Stimulated activated CD4-positive, alpha-beta T cell treated with anti-CD3 and anti-CD28 coated beads, Interleukin-2, amount 100 ng/mL, for 24 hours (primary cell): ENCODE measurements at regions not wholly inside any gene's neighbourhood (a gene's known extent, or its start where the extent isn't known, plus 50 kb on each side); places are given as distances from the start of the nearest gene placed in this dataset.
"Not testable (repeated sequence)": the region's sequence is repeated elsewhere in the genome, so short reads cannot be mapped to it uniquely, and the experiment has no call there.

Source experiments
- DNase-seq, 2 donors: peaks; one replicate each; pipeline ENCODE4 v3.0.0-alpha.2; 2020

GRCh38 chr4:127020831-127021230, 611.9 kb upstream of the INTU start:
- DNase-seq = not testable (repeated sequence)

GRCh38 chr4:127036296-127036695, 596.5 kb upstream of the INTU start:
- no peak for DNase-seq

- no peak for DNase-seq
These were observed 586.9 kb upstream of the INTU start for GRCh38 chr4:127045861-127046260.

GRCh38 chr4:127047930-127048329, 584.8 kb upstream of the INTU start:
- no peak for DNase-seq

GRCh38 chr4:127048376-127049044, 584.2 kb upstream of the INTU start:
- DNase-seq = no peak

- DNase-seq = no peak
These were observed 583.2 kb upstream of the INTU start for GRCh38 chr4:127049526-127049925.

- no peak for DNase-seq
These were observed 580.0 kb upstream of the INTU start for GRCh38 chr4:127052742-127053141.

- DNase-seq = no peak
These were observed 577.4 kb upstream of the INTU start for GRCh38 chr4:127055357-127055756.

GRCh38 chr4:127069675-127070074, 563.1 kb upstream of the INTU start:
- DNase-seq = no peak

GRCh38 chr4:127071443-127071842, 561.3 kb upstream of the INTU start:
- DNase-seq = no peak

- DNase-seq = no peak
These were observed 552.6 kb upstream of the INTU start for GRCh38 chr4:127080141-127080540.

- no peak for DNase-seq
These were observed 551.7 kb upstream of the INTU start for GRCh38 chr4:127081041-127081440.

- no peak for DNase-seq
These were observed 549.8 kb upstream of the INTU start for GRCh38 chr4:127082986-127083385.

- no peak for DNase-seq
These were observed 548.1 kb upstream of the INTU start for GRCh38 chr4:127084666-127085065.

GRCh38 chr4:127097061-127097460, 535.7 kb upstream of the INTU start:
- DNase-seq = no peak

- no peak for DNase-seq
These were observed 530.4 kb upstream of the INTU start for GRCh38 chr4:127102361-127102760.

GRCh38 chr4:127103681-127104115, 529.1 kb upstream of the INTU start:
- no peak for DNase-seq

GRCh38 chr4:127113844-127114362, 518.9 kb upstream of the INTU start:
- DNase-seq = no peak

- no peak for DNase-seq
These were observed 514.1 kb upstream of the INTU start for GRCh38 chr4:127118681-127119080.

GRCh38 chr4:127120441-127121090, 512.2 kb upstream of the INTU start:
- DNase-seq = no peak

- no peak for DNase-seq
These were observed 507.8 kb upstream of the INTU start for GRCh38 chr4:127124919-127125318.

GRCh38 chr4:127126718-127127117, 506.0 kb upstream of the INTU start:
- DNase-seq = no peak

- DNase-seq = no peak
These were observed 501.2 kb upstream of the INTU start for GRCh38 chr4:127131527-127131926.

GRCh38 chr4:127134490-127134889, 498.3 kb upstream of the INTU start:
- DNase-seq = no peak

GRCh38 chr4:127138586-127138985, 494.2 kb upstream of the INTU start:
- no peak for DNase-seq
